Ectodermal cell (in vitro differentiated cells): ENCODE measurements at regions not wholly inside any gene's neighbourhood (a gene's known extent, or its start where the extent isn't known, plus 50 kb on each side); places are given as distances from the start of the nearest gene placed in this dataset.

Source experiments
- H3K27ac ChIP-seq: 2 replicates; pipeline ENCODE4 v1.7.0; 2013; ENCODE audit warnings: mild to moderate bottlenecking, low read depth, low read length; ENCODE audit not compliant: insufficient read depth, poor library complexity, severe bottlenecking
- H3K27me3 ChIP-seq: 2 replicates; pipeline ENCODE4 v1.7.0; 2013; ENCODE audit warnings: mild to moderate bottlenecking, low read length; ENCODE audit not compliant: insufficient read depth, control insufficient read depth, poor library complexity, severe bottlenecking
- H3K36me3 ChIP-seq: one replicate; pipeline ENCODE4 v1.7.0; 2013; ENCODE audit warnings: low read length; ENCODE audit not compliant: control insufficient read depth, insufficient read depth
- H3K4me1 ChIP-seq: one replicate; pipeline ENCODE4 v1.7.0; 2013; ENCODE audit warnings: low read length; ENCODE audit not compliant: control insufficient read depth, insufficient read depth
- H3K4me3 ChIP-seq: 2 replicates; pipeline ENCODE4 v1.7.0; 2013; ENCODE audit warnings: low read depth, low read length, control low read depth; ENCODE audit not compliant: insufficient read depth
- H3K9me3 ChIP-seq: 2 replicates; pipeline ENCODE4 v1.7.0; 2013; ENCODE audit warnings: mild to moderate bottlenecking, low read length, moderate library complexity; ENCODE audit not compliant: control insufficient read depth
- WGBS, 2 experiments: methylation state at CpG; one replicate each; pipeline ENCODE4 v1.1.7; 2013; ENCODE audit warnings: missing lambda C conversion rate in 2 of 2; 5-methylcytosine and 5-hydroxymethylcytosine counted together

DNA sequence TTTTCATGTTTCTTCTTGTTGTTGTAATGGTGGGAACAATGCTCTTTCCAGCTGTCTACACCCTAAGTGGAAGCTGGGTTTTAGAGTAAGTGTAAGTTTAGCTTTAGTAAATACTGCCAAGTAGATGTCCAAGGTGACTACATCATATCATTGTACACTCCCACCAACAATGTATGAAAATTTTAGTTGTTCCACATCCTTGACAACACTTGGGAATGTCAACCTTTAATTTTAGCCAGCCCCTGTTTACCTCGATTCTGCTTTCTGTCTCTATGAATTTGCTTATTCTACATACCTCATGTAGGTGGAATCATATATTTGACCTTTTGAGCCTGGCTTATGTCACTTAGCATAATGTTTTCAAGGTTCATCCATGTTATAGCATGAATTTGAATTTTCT lies 93.0 kb downstream of the MTPAP start:
- H3K4me3 ChIP-seq, result no peak overlapping the region
- 92 to 100% methylated on average over 1 of the region's 1 CpG for WGBS, 2 experiments
- H3K9me3 ChIP-seq, result no peaks in the 10 kb centered on the region

DNA sequence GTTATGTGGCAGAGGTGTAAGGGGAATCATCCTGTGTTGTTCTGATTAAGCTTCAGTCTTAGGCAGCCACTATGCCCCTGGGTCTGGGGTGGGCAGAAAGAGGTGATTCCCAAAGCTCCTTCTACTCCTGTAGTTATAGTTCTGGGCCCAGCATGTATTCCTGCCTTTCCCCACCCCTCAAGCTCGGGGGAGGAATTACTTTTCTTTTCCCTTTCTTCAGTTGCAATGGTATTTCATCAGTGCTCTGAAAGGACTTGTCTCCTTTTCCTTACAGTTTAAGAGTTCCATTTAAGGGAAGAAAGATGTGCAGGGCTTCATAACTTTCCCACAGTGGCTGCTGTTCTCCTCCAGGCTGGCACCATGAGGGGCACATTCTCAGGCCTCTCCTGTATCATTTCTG lies 94.2 kb downstream of the MTPAP start:
- Histone ChIP-seq H3K9me3 (no peaks in the 10 kb centered on the region), H3K4me3 (no peak overlapping the region), H3K4me1 (no peaks in the 10 kb centered on the region), H3K27me3 (no peaks in the 10 kb centered on the region), H3K27ac (no peak overlapping the region), H3K36me3 (no peaks in the 10 kb centered on the region)
- WGBS, 2 experiments, result 43 to 74% methylated on average over 1 of the region's 1 CpG

More for the DNA sequence above, 93.0 kb downstream of the MTPAP start:
- no peak overlapping the region for H3K27ac ChIP-seq
- H3K27me3 ChIP-seq, result no peaks in the 10 kb centered on the region
- no peaks in the 10 kb centered on the region for H3K36me3 ChIP-seq
- no peaks in the 10 kb centered on the region for H3K4me1 ChIP-seq

DNA sequence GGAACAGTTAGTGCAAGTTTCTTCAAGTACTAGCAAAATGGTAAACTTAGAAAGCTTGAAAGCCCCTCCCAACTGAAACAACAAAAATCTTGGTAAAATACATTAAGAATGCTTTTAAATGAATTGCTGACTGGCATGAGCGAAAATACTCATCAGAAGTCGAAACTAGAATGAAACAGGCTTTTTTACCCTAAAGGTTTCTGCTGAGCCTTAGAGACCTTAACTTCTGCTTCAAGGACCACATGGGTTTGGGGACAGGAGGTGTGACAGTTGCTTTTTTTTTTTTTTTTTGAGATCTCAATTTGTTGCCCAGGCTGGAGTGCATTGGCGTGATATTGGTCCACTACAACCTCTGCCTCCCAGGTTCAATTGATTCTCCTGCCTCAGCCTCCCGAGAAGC lies 100.3 kb downstream of the MTPAP start:
- no peaks in the 10 kb centered on the region for H3K4me1 ChIP-seq
- 94 to 95% methylated on average over 4 of the region's 4 CpGs for WGBS, 2 experiments
- no peaks in the 10 kb centered on the region for H3K9me3 ChIP-seq
- H3K4me3 ChIP-seq, result no peak overlapping the region
- H3K27ac ChIP-seq, result no peak overlapping the region
- H3K36me3 ChIP-seq, result no peaks in the 10 kb centered on the region
- H3K27me3 ChIP-seq, result no peaks in the 10 kb centered on the region

- 90 to 94% methylated on average over 4 of the region's 4 CpGs for WGBS, 2 experiments
- H3K9me3 ChIP-seq, result no peaks in the 10 kb centered on the region
- no peak overlapping the region for H3K4me3 ChIP-seq
- H3K27ac ChIP-seq, result no peak overlapping the region
- no peaks in the 10 kb centered on the region for H3K27me3 ChIP-seq
- H3K36me3 ChIP-seq, result no peaks in the 10 kb centered on the region
- H3K4me1 ChIP-seq, result no peaks in the 10 kb centered on the region
Observed at GRCh38 chr10:30247704-30248103, 101.4 kb downstream of the MTPAP start.

DNA sequence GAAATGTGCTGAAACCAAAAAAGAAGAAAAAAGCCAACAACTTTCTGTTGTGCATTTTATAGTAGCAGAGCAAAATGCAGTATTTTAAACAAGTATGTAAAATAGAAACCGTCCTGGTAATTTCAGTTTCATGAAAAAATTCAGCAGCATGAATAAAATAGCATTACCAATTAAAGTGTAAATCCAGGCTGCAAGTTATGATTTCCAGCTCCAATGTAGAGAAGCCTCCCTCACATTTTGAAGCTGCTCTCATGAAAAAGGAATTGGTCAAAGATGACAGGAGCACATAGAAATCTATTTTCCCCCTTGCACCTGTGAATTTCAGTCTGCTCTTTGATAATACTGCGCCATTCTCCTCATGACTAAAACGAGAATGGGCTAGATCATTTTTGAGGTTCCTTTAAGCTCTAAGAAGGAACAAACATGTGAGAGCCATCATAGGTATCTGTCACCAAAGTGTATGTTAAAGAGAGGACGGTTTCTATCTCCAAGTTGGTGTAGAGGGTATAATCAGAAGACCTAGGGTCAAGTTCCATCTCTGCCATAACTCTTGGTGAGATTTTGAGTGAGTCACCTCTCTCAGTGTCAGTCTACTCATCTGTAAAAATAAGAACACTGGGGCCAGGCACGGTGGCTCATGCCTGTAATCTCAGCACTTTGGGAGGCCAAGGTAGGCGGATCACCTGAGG lies 107.5 kb downstream of the MTPAP start:
- WGBS, 2 experiments, result 85 to 90% methylated on average over 5 to 6 of the region's 6 CpGs
- no peaks in the 10 kb centered on the region for H3K9me3 ChIP-seq
- H3K27ac ChIP-seq, result no peak overlapping the region
- no peaks in the 10 kb centered on the region for H3K27me3 ChIP-seq
- H3K4me1 ChIP-seq, result no peaks in the 10 kb centered on the region
- H3K36me3 ChIP-seq, result no peaks in the 10 kb centered on the region
- no peak overlapping the region for H3K4me3 ChIP-seq

DNA sequence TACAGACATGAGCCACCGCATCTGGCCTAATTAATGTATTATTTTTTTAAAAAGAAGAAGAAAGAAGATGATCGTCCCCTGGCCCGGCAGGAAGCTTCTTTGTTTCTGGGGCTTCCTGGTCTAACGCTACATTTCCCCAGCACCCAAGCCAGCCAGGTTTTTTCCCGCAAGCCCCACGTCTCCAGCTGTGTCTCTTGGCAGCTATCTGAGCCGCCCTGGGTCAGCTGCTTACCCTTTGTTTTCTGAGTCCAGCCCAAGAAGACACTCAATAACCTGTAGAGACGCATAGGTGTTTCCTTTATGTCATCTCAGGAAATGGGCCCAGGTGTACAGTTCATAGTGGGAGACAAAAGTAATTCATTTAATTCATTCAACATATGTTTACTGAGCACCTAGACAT lies 110.2 kb downstream of the MTPAP start:
- Histone ChIP-seq H3K9me3 (no peaks in the 10 kb centered on the region), H3K27me3 (no peaks in the 10 kb centered on the region), H3K4me1 (no peaks in the 10 kb centered on the region), H3K4me3 (no peak overlapping the region), H3K36me3 (no peaks in the 10 kb centered on the region), H3K27ac (no peak overlapping the region)
- 81 to 91% methylated on average over 8 of the region's 8 CpGs for WGBS, 2 experiments

- no peak overlapping the region for H3K27ac ChIP-seq
- 88 to 95% methylated on average over 4 of the region's 4 CpGs for WGBS, 2 experiments
- no peaks in the 10 kb centered on the region for H3K9me3 ChIP-seq
- no peaks in the 10 kb centered on the region for H3K4me1 ChIP-seq
- no peaks in the 10 kb centered on the region for H3K36me3 ChIP-seq
- H3K4me3 ChIP-seq, result no peak overlapping the region
- no peaks in the 10 kb centered on the region for H3K27me3 ChIP-seq
Observed at GRCh38 chr10:30233186-30233959, 115.7 kb downstream of the MTPAP start.

DNA sequence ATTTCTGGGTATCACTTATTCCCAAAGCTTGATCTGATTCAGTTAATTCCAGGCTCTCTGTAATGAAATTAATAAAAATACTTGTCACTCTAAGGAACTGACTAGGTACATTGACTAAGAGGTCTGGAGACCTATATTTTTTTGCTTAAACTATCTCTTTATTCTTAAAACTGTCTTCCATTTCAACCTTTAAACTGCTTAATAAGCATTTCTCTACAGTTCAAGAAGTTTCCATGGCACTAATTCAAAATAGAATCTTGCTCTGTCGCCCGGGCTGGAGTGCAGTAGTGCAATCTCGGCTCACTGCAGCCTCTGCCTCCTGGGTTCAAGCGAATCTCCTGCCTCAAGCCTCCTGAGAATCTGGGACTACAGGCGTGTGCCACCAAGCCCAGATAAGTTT lies 117.4 kb downstream of the MTPAP start:
- H3K36me3 ChIP-seq, result no peaks in the 10 kb centered on the region
- H3K4me1 ChIP-seq, result no peaks in the 10 kb centered on the region
- WGBS, 2 experiments, result 85 to 95% methylated on average over 5 of the region's 5 CpGs
- no peak overlapping the region for H3K27ac ChIP-seq
- no peaks in the 10 kb centered on the region for H3K27me3 ChIP-seq
- no peaks in the 10 kb centered on the region for H3K9me3 ChIP-seq
- no peak overlapping the region for H3K4me3 ChIP-seq

GRCh38 chr10:30231071-30231652 lies 117.9 kb downstream of the MTPAP start:
- Histone ChIP-seq H3K4me3 (no peak overlapping the region), H3K9me3 (no peaks in the 10 kb centered on the region), H3K27ac (no peak overlapping the region), H3K27me3 (no peaks in the 10 kb centered on the region), H3K36me3 (no peaks in the 10 kb centered on the region), H3K4me1 (no peaks in the 10 kb centered on the region)
- WGBS, 2 experiments, result 82% methylated on average over 8 of the region's 8 CpGs

GRCh38 chr10:30229536-30229935 lies 119.5 kb downstream of the MTPAP start:
- no peak overlapping the region for H3K4me3 ChIP-seq
- no peaks in the 10 kb centered on the region for H3K9me3 ChIP-seq
- no peak overlapping the region for H3K27ac ChIP-seq
- no peaks in the 10 kb centered on the region for H3K36me3 ChIP-seq
- H3K27me3 ChIP-seq, result no peaks in the 10 kb centered on the region
- no peaks in the 10 kb centered on the region for H3K4me1 ChIP-seq
- 91 to 94% methylated on average over 5 of the region's 5 CpGs for WGBS, 2 experiments
